A549 (cell line): ENCODE measurements at regions not wholly inside any gene's neighbourhood (a gene's known extent, or its start where the extent isn't known, plus 50 kb on each side); places are given as distances from the start of the nearest gene placed in this dataset.

Experiments
- ATAC-seq, 2 experiments: fragments of 200-7000 bp in 1 of 2; fragments of >200 bp in 1 of 2; cut with Nextera tagmentation in 1 of 2; cut with Tn5 transposase in 1 of 2; 3 replicates each; pipeline versions ENCODE4 v1.8.0 to v1.9.1; 2018 to 2020; ENCODE audit warnings: mild to moderate bottlenecking in 1 of 2, moderate library complexity in 1 of 2
- CTCF ChIA-PET: fragments of 300-600 bp; sonication (Branson Sonifier 250); formaldehyde crosslinking; extraction: SDS; loops from one replicate; lab custom pipeline; 2021; ENCODE audit warnings: antibody characterized with exemption, inconsistent platforms; lab: Yijun Ruan, JAX
- POLR2A ChIA-PET: fragments of 350-600 bp; formaldehyde crosslinking; extraction: SDS; loops from one replicate; lab custom pipeline; 2021; ENCODE audit warnings: antibody characterized with exemption, inconsistent platforms; lab: Yijun Ruan, JAX
- DNase-seq, 2 experiments: peaks; one replicate each; pipeline versions ENCODE4 v3.0.0 to v3.0.0-alpha.2; 2011 to 2016; ENCODE audit warnings: low read depth in 1 of 2, low spot score in 1 of 2
- FAIRE-seq: peaks from 2 replicates; lab custom pipeline; 2011; peaks lifted over from hg19 to GRCh38; lab: Jason Lieb, UNC
- H3K27ac ChIP-seq, 2 experiments: fragments of >200 bp; sonication (Bioruptor Twin); formaldehyde crosslinking; 3 replicates each; pipeline ENCODE4 v1.5.1; 2016 to 2017
- H3K4me1 ChIP-seq: fragments of >200 bp; sonication (Bioruptor Twin); formaldehyde crosslinking; 3 replicates; pipeline ENCODE4 v1.6.1; 2016
- H3K4me2 ChIP-seq: fragments of >200 bp; sonication (Bioruptor Twin); formaldehyde crosslinking; 3 replicates; pipeline ENCODE4 v1.6.1; 2016
- H3K4me3 ChIP-seq: fragments of >200 bp; sonication (Bioruptor Twin); formaldehyde crosslinking; 3 replicates; pipeline ENCODE4 v1.5.1; 2016
- H3K9me3 ChIP-seq: fragments of >200 bp; sonication (Bioruptor Twin); formaldehyde crosslinking; 3 replicates; pipeline ENCODE4 v1.6.1; 2016
- CBX2 ChIP-seq: fragments of 200-600 bp; sonication (generic); IDR thresholded peaks from 2 replicates; pipeline ENCODE4 v1.6.1; 2016; ENCODE audit warnings: low read depth, mild to moderate bottlenecking, borderline replicate concordance
- CBX8 ChIP-seq: fragments of 200-600 bp; sonication (generic); IDR thresholded peaks from 2 replicates; pipeline ENCODE4 v1.6.1; 2016
- CHD2 ChIP-seq: fragments of 150-350 bp; IDR thresholded peaks from 2 replicates; pipeline ENCODE4 v1.6.1; 2014; ENCODE audit warnings: low read length; ENCODE audit not compliant: partially characterized antibody
- CHD4 ChIP-seq: fragments of 200-600 bp; sonication (generic); IDR thresholded peaks from 2 replicates; pipeline ENCODE4 v1.6.1; 2016; ENCODE audit warnings: antibody characterized with exemption, mild to moderate bottlenecking, borderline replicate concordance
- EHF ChIP-seq: fragments of 250-450 bp; sonication (Bioruptor Pico); IDR thresholded peaks from 2 replicates; pipeline ENCODE4 v1.5.0; 2020; ENCODE audit warnings: mild to moderate bottlenecking
- EP300 ChIP-seq, 2 experiments: fragments of >200 bp; sonication (Bioruptor Twin); formaldehyde crosslinking; IDR thresholded peaks; 2 replicates in 1 of 2; 3 replicates in 1 of 2; pipeline ENCODE4 v1.6.1; 2016 to 2017
- FOSB ChIP-seq: fragments of 250-450 bp; sonication (Bioruptor Pico); IDR thresholded peaks from 2 replicates; pipeline ENCODE4 v1.5.0; 2020; ENCODE audit warnings: mild to moderate bottlenecking, moderate library complexity
- HOXA7 ChIP-seq: fragments of 250-450 bp; sonication (Bioruptor Pico); IDR thresholded peaks from 2 replicates; pipeline ENCODE4 v1.5.0; 2020; ENCODE audit warnings: mild to moderate bottlenecking, moderate library complexity
- HOXB5 ChIP-seq: fragments of 250-450 bp; sonication (Bioruptor Pico); IDR thresholded peaks from 2 replicates; pipeline ENCODE4 v1.5.0; 2020; ENCODE audit warnings: mild to moderate bottlenecking, moderate library complexity
- JUN ChIP-seq, 2 experiments: fragments of >200 bp; sonication (Bioruptor Twin); formaldehyde crosslinking; IDR thresholded peaks; 2 replicates in 1 of 2; 3 replicates in 1 of 2; pipeline ENCODE4 v1.6.1; 2016 to 2017
- KDM1A ChIP-seq: fragments of 200-600 bp; sonication (generic); IDR thresholded peaks from 2 replicates; pipeline ENCODE4 v1.6.1; 2016; ENCODE audit warnings: low read depth, mild to moderate bottlenecking
- KDM5A ChIP-seq: fragments of 200-600 bp; sonication (generic); IDR thresholded peaks from 2 replicates; pipeline ENCODE4 v1.6.1; 2016; ENCODE audit warnings: antibody characterized with exemption, mild to moderate bottlenecking
- MAZ ChIP-seq: fragments of 150-350 bp; IDR thresholded peaks from 2 replicates; pipeline ENCODE4 v1.6.1; 2014; ENCODE audit warnings: antibody characterized with exemption, low read depth, low read length, borderline replicate concordance
- NR3C1 ChIP-seq: fragments of >200 bp; sonication (Bioruptor Twin); formaldehyde crosslinking; IDR thresholded peaks from 3 replicates; pipeline ENCODE4 v1.6.1; 2017
- POLR2AphosphoS2 ChIP-seq: conservative IDR thresholded peaks from 2 replicates; pipeline ENCODE4 v1.6.1; 2012; ENCODE audit warnings: low read length, improper control_type of control experiment, inconsistent platforms
- RAD21 ChIP-seq, 2 experiments: fragments of >200 bp in 1 of 2; sonication (Bioruptor Twin) in 1 of 2; formaldehyde crosslinking in 1 of 2; IDR thresholded peaks in 1 of 2; conservative IDR thresholded peaks in 1 of 2; 2 replicates in 1 of 2; 3 replicates in 1 of 2; pipeline ENCODE4 v1.6.1; 2012 to 2018; ENCODE audit warnings: inconsistent platforms in 1 of 2
- RARB ChIP-seq: fragments of 250-450 bp; sonication (Bioruptor Pico); IDR thresholded peaks from 2 replicates; pipeline ENCODE4 v1.8.0; 2021; ENCODE audit warnings: mild to moderate bottlenecking, moderate library complexity
- SREBF2 ChIP-seq: fragments of 450-650 bp; IDR thresholded peaks from 2 replicates; pipeline ENCODE4 v1.6.1; 2014; ENCODE audit warnings: mild to moderate bottlenecking, moderate library complexity
- ZC3H11A ChIP-seq: fragments of 450-650 bp; IDR thresholded peaks from 2 replicates; pipeline ENCODE4 v1.6.1; 2014; ENCODE audit warnings: antibody characterized with exemption, mild to moderate bottlenecking
- WGBS: methylation state at CpG from one replicate; pipeline ENCODE4 v1.1.6; 2017; ENCODE audit errors: missing lambda C conversion rate; 5-methylcytosine and 5-hydroxymethylcytosine counted together
- TF ChIP-seq, protein P1 (sequence below): fragments of 250-450 bp; sonication (Bioruptor Pico); IDR thresholded peaks from 2 replicates; pipeline ENCODE4 v1.5.0; 2020; ENCODE audit warnings: low read depth, mild to moderate bottlenecking, moderate library complexity
- TF ChIP-seq, protein P2 (sequence below): fragments of >200 bp; sonication (Bioruptor Twin); formaldehyde crosslinking; IDR thresholded peaks from 3 replicates; pipeline ENCODE4 v1.5.1; 2016
- TF ChIP-seq, protein P3 (sequence below): fragments of 450-650 bp; IDR thresholded peaks from 2 replicates; pipeline ENCODE4 v1.6.1; 2014; ENCODE audit warnings: antibody characterized with exemption
- TF ChIP-seq, protein P4 (sequence below): fragments of 200-600 bp; sonication (generic); IDR thresholded peaks from 2 replicates; pipeline ENCODE4 v1.6.1; 2016; ENCODE audit warnings: antibody characterized with exemption, mild to moderate bottlenecking, moderate library complexity
- TF ChIP-seq, protein P5 (sequence below): IDR thresholded peaks from 2 replicates; pipeline ENCODE4 v1.6.1; 2012
- TF ChIP-seq, protein P6 (sequence below): fragments of 250-450 bp; sonication (Bioruptor Pico); IDR thresholded peaks from 2 replicates; pipeline ENCODE4 v1.5.0; 2021; ENCODE audit warnings: mild to moderate bottlenecking, moderate library complexity, borderline replicate concordance
- TF ChIP-seq, protein P7 (sequence below): fragments of >200 bp; sonication (Bioruptor Twin); formaldehyde crosslinking; IDR thresholded peaks from 3 replicates; pipeline ENCODE4 v1.6.1; 2016

DNA sequence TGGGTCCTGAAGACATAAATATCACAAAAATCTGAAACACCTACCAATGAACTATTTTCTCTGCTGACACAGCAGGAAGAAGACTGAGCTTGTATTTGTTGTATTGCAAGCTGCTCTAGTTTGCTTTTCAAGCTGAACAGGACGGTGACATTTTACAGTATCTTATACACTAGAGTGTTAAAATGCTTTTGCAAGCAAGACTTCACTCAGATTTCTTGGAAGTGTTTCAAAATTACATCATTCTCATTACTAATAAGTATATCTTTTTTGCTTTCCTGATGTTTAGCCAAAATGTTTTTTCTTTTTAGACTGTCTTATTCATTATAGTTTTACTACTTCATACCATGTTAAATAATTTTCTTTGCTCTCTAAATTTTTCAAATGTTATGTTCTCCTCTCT is 427.1 kb upstream of the CXADR start:
- H3K4me1 ChIP-seq: no peaks in the 10 kb centered on the region
- POLR2A ChIA-PET: no interaction called here
- TF ChIP-seq KDM5A (no peak), CHD4 (no peak), HOXA7 (CRISPR knock-in tag) (no peak), RARB (CRISPR knock-in tag) (no peak), CBX2 (no peak), JUN (IDR thresholded peaks at IDR 0.05) (no peak), KDM1A (no peak), EHF (CRISPR knock-in tag) (no peak)
- TF ChIP-seq, protein P1, sequence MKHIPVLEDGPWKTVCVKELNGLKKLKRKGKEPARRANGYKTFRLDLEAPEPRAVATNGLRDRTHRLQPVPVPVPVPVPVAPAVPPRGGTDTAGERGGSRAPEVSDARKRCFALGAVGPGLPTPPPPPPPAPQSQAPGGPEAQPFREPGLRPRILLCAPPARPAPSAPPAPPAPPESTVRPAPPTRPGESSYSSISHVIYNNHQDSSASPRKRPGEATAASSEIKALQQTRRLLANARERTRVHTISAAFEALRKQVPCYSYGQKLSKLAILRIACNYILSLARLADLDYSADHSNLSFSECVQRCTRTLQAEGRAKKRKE (CRISPR knock-in tag): no peak
- TF ChIP-seq, protein P2, sequence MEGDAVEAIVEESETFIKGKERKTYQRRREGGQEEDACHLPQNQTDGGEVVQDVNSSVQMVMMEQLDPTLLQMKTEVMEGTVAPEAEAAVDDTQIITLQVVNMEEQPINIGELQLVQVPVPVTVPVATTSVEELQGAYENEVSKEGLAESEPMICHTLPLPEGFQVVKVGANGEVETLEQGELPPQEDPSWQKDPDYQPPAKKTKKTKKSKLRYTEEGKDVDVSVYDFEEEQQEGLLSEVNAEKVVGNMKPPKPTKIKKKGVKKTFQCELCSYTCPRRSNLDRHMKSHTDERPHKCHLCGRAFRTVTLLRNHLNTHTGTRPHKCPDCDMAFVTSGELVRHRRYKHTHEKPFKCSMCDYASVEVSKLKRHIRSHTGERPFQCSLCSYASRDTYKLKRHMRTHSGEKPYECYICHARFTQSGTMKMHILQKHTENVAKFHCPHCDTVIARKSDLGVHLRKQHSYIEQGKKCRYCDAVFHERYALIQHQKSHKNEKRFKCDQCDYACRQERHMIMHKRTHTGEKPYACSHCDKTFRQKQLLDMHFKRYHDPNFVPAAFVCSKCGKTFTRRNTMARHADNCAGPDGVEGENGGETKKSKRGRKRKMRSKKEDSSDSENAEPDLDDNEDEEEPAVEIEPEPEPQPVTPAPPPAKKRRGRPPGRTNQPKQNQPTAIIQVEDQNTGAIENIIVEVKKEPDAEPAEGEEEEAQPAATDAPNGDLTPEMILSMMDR: no peak
- TF ChIP-seq, protein P3, sequence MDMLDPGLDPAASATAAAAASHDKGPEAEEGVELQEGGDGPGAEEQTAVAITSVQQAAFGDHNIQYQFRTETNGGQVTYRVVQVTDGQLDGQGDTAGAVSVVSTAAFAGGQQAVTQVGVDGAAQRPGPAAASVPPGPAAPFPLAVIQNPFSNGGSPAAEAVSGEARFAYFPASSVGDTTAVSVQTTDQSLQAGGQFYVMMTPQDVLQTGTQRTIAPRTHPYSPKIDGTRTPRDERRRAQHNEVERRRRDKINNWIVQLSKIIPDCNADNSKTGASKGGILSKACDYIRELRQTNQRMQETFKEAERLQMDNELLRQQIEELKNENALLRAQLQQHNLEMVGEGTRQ: no peak
- TF ChIP-seq, protein P4, sequence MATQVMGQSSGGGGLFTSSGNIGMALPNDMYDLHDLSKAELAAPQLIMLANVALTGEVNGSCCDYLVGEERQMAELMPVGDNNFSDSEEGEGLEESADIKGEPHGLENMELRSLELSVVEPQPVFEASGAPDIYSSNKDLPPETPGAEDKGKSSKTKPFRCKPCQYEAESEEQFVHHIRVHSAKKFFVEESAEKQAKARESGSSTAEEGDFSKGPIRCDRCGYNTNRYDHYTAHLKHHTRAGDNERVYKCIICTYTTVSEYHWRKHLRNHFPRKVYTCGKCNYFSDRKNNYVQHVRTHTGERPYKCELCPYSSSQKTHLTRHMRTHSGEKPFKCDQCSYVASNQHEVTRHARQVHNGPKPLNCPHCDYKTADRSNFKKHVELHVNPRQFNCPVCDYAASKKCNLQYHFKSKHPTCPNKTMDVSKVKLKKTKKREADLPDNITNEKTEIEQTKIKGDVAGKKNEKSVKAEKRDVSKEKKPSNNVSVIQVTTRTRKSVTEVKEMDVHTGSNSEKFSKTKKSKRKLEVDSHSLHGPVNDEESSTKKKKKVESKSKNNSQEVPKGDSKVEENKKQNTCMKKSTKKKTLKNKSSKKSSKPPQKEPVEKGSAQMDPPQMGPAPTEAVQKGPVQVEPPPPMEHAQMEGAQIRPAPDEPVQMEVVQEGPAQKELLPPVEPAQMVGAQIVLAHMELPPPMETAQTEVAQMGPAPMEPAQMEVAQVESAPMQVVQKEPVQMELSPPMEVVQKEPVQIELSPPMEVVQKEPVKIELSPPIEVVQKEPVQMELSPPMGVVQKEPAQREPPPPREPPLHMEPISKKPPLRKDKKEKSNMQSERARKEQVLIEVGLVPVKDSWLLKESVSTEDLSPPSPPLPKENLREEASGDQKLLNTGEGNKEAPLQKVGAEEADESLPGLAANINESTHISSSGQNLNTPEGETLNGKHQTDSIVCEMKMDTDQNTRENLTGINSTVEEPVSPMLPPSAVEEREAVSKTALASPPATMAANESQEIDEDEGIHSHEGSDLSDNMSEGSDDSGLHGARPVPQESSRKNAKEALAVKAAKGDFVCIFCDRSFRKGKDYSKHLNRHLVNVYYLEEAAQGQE: no peak
- FAIRE-seq (no peak), DNase-seq (no peak), ATAC-seq (no peak)
- no peak overlapping the region for H3K4me3 ChIP-seq
- CTCF ChIA-PET: interaction anchor here (0.7 kb wide), 1 partner anchor 123 kb away, joined by 3 read pairs; no protein-coding TSS in a partner anchor
- H3K4me2 ChIP-seq: no peak overlapping the region
- H3K27ac ChIP-seq: no peak overlapping the region
- WGBS: 17% methylated on average over 1 of the region's 1 CpG
- H3K9me3 ChIP-seq: no peaks in the 10 kb centered on the region

DNA sequence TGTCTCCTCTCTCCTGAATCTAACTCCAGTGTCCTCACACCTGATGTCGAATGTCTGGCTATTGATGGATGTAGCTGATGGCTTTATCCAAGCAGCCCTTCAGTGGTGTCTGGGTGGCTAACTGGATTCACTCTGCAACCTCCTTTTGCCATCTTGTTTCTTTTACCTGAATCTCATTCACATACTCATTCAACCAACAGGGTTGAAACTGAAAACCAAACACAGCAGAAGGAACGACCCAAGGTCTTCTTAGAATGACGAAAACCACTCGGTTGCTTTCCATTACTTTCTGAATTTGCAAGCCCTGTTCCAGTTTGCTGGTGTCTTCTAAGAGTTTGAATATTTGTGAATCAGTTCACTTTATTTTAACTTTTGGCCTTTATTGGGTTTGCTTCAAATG is 424.3 kb upstream of the CXADR start:
- Histone ChIP-seq H3K27ac (no peak overlapping the region), H3K4me1 (no peaks in the 10 kb centered on the region), H3K9me3 (no peaks in the 10 kb centered on the region), H3K4me2 (no peak overlapping the region), H3K4me3 (no peak overlapping the region)
- no peak for FAIRE-seq
- ChIA-PET CTCF (no interaction called here), POLR2A (no interaction called here)
- DNase-seq: no peak
- 69% methylated on average over 4 of the region's 4 CpGs for WGBS
- TF ChIP-seq, protein P5, sequence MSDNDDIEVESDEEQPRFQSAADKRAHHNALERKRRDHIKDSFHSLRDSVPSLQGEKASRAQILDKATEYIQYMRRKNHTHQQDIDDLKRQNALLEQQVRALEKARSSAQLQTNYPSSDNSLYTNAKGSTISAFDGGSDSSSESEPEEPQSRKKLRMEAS: no peak
- TF ChIP-seq SREBF2 (no peak), EP300 (IDR thresholded peaks at IDR 0.05) (no peak), HOXB5 (CRISPR knock-in tag) (no peak), FOSB (CRISPR knock-in tag) (no peak), HOXA7 (CRISPR knock-in tag) (no peak), KDM5A (no peak), CBX8 (no peak), ZC3H11A (no peak), CBX2 (no peak), KDM1A (no peak), RARB (CRISPR knock-in tag) (no peak), CHD2 (no peak), NR3C1 (no peak), POLR2AphosphoS2 (no peak), RAD21 (conservative IDR thresholded peaks at IDR 0.05 in 1 of 2, IDR thresholded peaks at IDR 0.05 in 1 of 2) (no peak), MAZ (no peak)
- TF ChIP-seq, protein P6, sequence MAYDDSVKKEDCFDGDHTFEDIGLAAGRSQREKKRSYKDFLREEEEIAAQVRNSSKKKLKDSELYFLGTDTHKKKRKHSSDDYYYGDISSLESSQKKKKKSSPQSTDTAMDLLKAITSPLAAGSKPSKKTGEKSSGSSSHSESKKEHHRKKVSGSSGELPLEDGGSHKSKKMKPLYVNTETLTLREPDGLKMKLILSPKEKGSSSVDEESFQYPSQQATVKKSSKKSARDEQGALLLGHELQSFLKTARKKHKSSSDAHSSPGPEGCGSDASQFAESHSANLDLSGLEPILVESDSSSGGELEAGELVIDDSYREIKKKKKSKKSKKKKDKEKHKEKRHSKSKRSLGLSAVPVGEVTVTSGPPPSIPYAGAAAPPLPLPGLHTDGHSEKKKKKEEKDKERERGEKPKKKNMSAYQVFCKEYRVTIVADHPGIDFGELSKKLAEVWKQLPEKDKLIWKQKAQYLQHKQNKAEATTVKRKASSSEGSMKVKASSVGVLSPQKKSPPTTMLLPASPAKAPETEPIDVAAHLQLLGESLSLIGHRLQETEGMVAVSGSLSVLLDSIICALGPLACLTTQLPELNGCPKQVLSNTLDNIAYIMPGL (CRISPR knock-in tag): no peak
- TF ChIP-seq, protein P7, sequence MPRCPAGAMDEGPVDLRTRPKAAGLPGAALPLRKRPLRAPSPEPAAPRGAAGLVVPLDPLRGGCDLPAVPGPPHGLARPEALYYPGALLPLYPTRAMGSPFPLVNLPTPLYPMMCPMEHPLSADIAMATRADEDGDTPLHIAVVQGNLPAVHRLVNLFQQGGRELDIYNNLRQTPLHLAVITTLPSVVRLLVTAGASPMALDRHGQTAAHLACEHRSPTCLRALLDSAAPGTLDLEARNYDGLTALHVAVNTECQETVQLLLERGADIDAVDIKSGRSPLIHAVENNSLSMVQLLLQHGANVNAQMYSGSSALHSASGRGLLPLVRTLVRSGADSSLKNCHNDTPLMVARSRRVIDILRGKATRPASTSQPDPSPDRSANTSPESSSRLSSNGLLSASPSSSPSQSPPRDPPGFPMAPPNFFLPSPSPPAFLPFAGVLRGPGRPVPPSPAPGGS: no peak
- no peak for ATAC-seq
